ENCODE measurements at regions not wholly inside any gene's neighbourhood (a gene's known extent, or its start where the extent isn't known, plus 50 kb on each side); places are given as distances from the start of the nearest gene placed in this dataset.

- Mint-ChIP-seq H3K36me3 (ENCODE audit: insufficient read depth, unreplicated experiment) (no peaks in the 10 kb centered on the region), H3K27ac (ENCODE audit: unreplicated experiment) (no peak overlapping the region), H3K4me3 (ENCODE audit: unreplicated experiment) (no peak overlapping the region), H3K27me3 (ENCODE audit: insufficient read depth, unreplicated experiment) (no peaks in the 10 kb centered on the region), H3K9me3 (ENCODE audit: unreplicated experiment) (no peaks in the 10 kb centered on the region), H3K4me1 (ENCODE audit: low read depth, unreplicated experiment) (peaks cover 8% of the 10 kb centered on the region)
- DNase-seq: no peak
- H3K4me3 ChIP-seq (ENCODE audit: low read depth, low read length): no peak overlapping the region
- intact Hi-C loops (cut with micrococcal nuclease; ENCODE audit: unreplicated experiment): no loop called here
- BruUV-seq (replicated peaks): no TSS peak
- no peaks in the 10 kb centered on the region for H3K9me3 ChIP-seq
- no peaks in the 10 kb centered on the region for H3K4me1 ChIP-seq
- H3K36me3 ChIP-seq (ENCODE audit: control insufficient read depth, insufficient read depth, low read length): no peaks in the 10 kb centered on the region
- TF ChIP-seq, protein P1, sequence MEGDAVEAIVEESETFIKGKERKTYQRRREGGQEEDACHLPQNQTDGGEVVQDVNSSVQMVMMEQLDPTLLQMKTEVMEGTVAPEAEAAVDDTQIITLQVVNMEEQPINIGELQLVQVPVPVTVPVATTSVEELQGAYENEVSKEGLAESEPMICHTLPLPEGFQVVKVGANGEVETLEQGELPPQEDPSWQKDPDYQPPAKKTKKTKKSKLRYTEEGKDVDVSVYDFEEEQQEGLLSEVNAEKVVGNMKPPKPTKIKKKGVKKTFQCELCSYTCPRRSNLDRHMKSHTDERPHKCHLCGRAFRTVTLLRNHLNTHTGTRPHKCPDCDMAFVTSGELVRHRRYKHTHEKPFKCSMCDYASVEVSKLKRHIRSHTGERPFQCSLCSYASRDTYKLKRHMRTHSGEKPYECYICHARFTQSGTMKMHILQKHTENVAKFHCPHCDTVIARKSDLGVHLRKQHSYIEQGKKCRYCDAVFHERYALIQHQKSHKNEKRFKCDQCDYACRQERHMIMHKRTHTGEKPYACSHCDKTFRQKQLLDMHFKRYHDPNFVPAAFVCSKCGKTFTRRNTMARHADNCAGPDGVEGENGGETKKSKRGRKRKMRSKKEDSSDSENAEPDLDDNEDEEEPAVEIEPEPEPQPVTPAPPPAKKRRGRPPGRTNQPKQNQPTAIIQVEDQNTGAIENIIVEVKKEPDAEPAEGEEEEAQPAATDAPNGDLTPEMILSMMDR (IDR thresholded peaks at IDR 0.05; ENCODE audit: insufficient read depth in 1 of 2, low read depth in 1 of 2, low read length in 1 of 2, severe bottlenecking in 1 of 2, unreplicated experiment in 1 of 2): no peak
- CTCF ChIA-PET: no interaction called here
- POLR2A ChIA-PET: no interaction called here
- H3K27me3 ChIP-seq (replicated peaks; ENCODE audit: control insufficient read depth, insufficient read depth, low read length): no peaks in the 10 kb centered on the region
These were observed 67.1 kb downstream of the MAP10 start for GRCh38 chr1:232872284-232872683.

- no peaks in the 10 kb centered on the region for H3K9me3 Mint-ChIP-seq (ENCODE audit: unreplicated experiment)
- intact Hi-C loops (cut with micrococcal nuclease; ENCODE audit: unreplicated experiment): no loop called here
- H3K36me3 Mint-ChIP-seq (ENCODE audit: insufficient read depth, unreplicated experiment): no peaks in the 10 kb centered on the region
- H3K4me1 Mint-ChIP-seq (ENCODE audit: low read depth, unreplicated experiment): peaks cover 8% of the 10 kb centered on the region
- Histone ChIP-seq H3K36me3 (ENCODE audit: control insufficient read depth, insufficient read depth, low read length) (no peaks in the 10 kb centered on the region), H3K4me1 (no peaks in the 10 kb centered on the region), H3K27me3 (replicated peaks; ENCODE audit: control insufficient read depth, insufficient read depth, low read length) (no peaks in the 10 kb centered on the region), H3K4me3 (ENCODE audit: low read depth, low read length) (no peak overlapping the region), H3K9me3 (no peaks in the 10 kb centered on the region)
- no TSS peak for BruUV-seq (replicated peaks)
- ChIA-PET POLR2A (no interaction called here), CTCF (no interaction called here)
- no peak overlapping the region for H3K27ac Mint-ChIP-seq (ENCODE audit: unreplicated experiment)
- H3K4me3 Mint-ChIP-seq (ENCODE audit: unreplicated experiment): no peak overlapping the region
- TF ChIP-seq, protein P1 (IDR thresholded peaks at IDR 0.05; ENCODE audit: insufficient read depth in 1 of 2, low read depth in 1 of 2, low read length in 1 of 2, severe bottlenecking in 1 of 2, unreplicated experiment in 1 of 2): no peak
- no peak for DNase-seq
- H3K27me3 Mint-ChIP-seq (ENCODE audit: insufficient read depth, unreplicated experiment): no peaks in the 10 kb centered on the region
These were observed 67.5 kb downstream of the MAP10 start for GRCh38 chr1:232872738-232873137.

DNA sequence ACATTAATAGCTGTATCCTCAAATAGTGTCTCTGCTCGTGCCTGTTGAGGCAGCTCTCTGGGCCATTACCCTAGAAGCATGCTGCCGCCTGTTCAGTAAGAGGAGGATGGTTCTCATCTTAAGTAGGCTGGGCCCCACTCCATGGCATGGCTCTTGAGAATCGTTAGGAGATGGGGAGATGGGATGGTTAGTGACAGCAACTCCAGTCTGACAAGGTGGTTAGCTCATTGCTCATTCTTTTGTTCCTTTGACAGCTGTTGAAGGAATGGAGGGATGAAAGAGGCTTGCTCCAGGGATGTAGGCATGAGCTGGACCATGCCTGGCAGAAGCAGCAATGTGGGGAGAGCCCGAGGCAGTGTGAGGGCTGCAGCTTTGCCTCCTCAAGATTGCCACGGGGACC, 68.2 kb downstream of the MAP10 start:
- ChIA-PET CTCF (no interaction called here), POLR2A (no interaction called here)
- TF ChIP-seq, protein P1 (IDR thresholded peaks at IDR 0.05; ENCODE audit: insufficient read depth in 1 of 2, low read depth in 1 of 2, low read length in 1 of 2, severe bottlenecking in 1 of 2, unreplicated experiment in 1 of 2): no peak
- Mint-ChIP-seq H3K27ac (ENCODE audit: unreplicated experiment) (no peak overlapping the region), H3K4me1 (ENCODE audit: low read depth, unreplicated experiment) (peaks cover 8% of the 10 kb centered on the region), H3K36me3 (ENCODE audit: insufficient read depth, unreplicated experiment) (no peaks in the 10 kb centered on the region), H3K4me3 (ENCODE audit: unreplicated experiment) (no peak overlapping the region), H3K9me3 (ENCODE audit: unreplicated experiment) (no peaks in the 10 kb centered on the region), H3K27me3 (ENCODE audit: insufficient read depth, unreplicated experiment) (no peaks in the 10 kb centered on the region)
- Histone ChIP-seq H3K27me3 (replicated peaks; ENCODE audit: control insufficient read depth, insufficient read depth, low read length) (no peaks in the 10 kb centered on the region), H3K9me3 (no peaks in the 10 kb centered on the region), H3K4me1 (no peaks in the 10 kb centered on the region), H3K4me3 (ENCODE audit: low read depth, low read length) (no peak overlapping the region), H3K36me3 (ENCODE audit: control insufficient read depth, insufficient read depth, low read length) (no peaks in the 10 kb centered on the region)
- BruUV-seq (replicated peaks): no TSS peak
- DNase-seq: no peak
- intact Hi-C loops (cut with micrococcal nuclease; ENCODE audit: unreplicated experiment): no loop called here
